NB4 (cell line): ENCODE measurements at regions not wholly inside any gene's neighbourhood (a gene's known extent, or its start where the extent isn't known, plus 50 kb on each side); places are given as distances from the start of the nearest gene placed in this dataset.

Experiments
- DNase-seq: peaks from one replicate; pipeline ENCODE4 v3.0.0; 2010; ENCODE audit warnings: low read depth
- H3K4me3 ChIP-seq: one replicate; pipeline ENCODE4 v1.5.1; 2011; ENCODE audit warnings: mild to moderate bottlenecking, low read depth, low read length, moderate library complexity
- CTCF ChIP-seq: IDR thresholded peaks from one replicate; pipeline ENCODE4 v1.5.1; 2012; ENCODE audit warnings: low read depth, low read length
- MAX ChIP-seq: IDR thresholded peaks from 2 replicates; pipeline ENCODE4 v1.6.1; 2011; ENCODE audit warnings: low read depth, low read length
- MYC ChIP-seq: IDR thresholded peaks from 2 replicates; pipeline ENCODE4 v1.6.1; 2011; ENCODE audit warnings: low read depth, low read length
- POLR2A ChIP-seq: IDR thresholded peaks from 2 replicates; pipeline ENCODE4 v1.6.1; 2011; ENCODE audit warnings: mild to moderate bottlenecking; ENCODE audit not compliant: insufficient read length; ENCODE audit errors: extremely low read depth

GRCh38 chr7:17131983-17132655 is 166.3 kb upstream of the AHR start:
- no peak for DNase-seq
- no peak overlapping the region for H3K4me3 ChIP-seq
- TF ChIP-seq CTCF (no peak), MAX (no peak), MYC (no peak)

GRCh38 chr7:17132726-17133125 is 165.7 kb upstream of the AHR start:
- no peak for DNase-seq
- TF ChIP-seq MAX (no peak), MYC (no peak), POLR2A (no peak), CTCF (no peak)
- no peak overlapping the region for H3K4me3 ChIP-seq

- no peak overlapping the region for H3K4me3 ChIP-seq
- TF ChIP-seq CTCF (no peak), POLR2A (no peak), MAX (no peak), MYC (no peak)
- DNase-seq = no peak
These were observed 164.5 kb upstream of the AHR start for GRCh38 chr7:17133977-17134376.

GRCh38 chr7:17134786-17135185 is 163.7 kb upstream of the AHR start:
- TF ChIP-seq CTCF = no peak
- no peak for TF ChIP-seq POLR2A
- TF ChIP-seq MYC = no peak
- no peak for TF ChIP-seq MAX
- no peak for DNase-seq
- H3K4me3 ChIP-seq = no peak overlapping the region

- TF ChIP-seq MYC (no peak), CTCF (no peak), MAX (no peak), POLR2A (no peak)
- DNase-seq = no peak
- no peak overlapping the region for H3K4me3 ChIP-seq
These were observed 162.3 kb upstream of the AHR start for GRCh38 chr7:17136126-17136525.
